NCI-H146 treated with DMSO at 0.1 percent for 48 hours (cell line): ENCODE measurements at regions not wholly inside any gene's neighbourhood (a gene's known extent, or its start where the extent isn't known, plus 50 kb on each side); places are given as distances from the start of the nearest gene placed in this dataset.

Experiments
- DNase-seq: peaks from one replicate; lab custom pipeline; 2025; ENCODE audit not compliant: unreplicated experiment; lab: John Stamatoyannopoulos, UW

DNA sequence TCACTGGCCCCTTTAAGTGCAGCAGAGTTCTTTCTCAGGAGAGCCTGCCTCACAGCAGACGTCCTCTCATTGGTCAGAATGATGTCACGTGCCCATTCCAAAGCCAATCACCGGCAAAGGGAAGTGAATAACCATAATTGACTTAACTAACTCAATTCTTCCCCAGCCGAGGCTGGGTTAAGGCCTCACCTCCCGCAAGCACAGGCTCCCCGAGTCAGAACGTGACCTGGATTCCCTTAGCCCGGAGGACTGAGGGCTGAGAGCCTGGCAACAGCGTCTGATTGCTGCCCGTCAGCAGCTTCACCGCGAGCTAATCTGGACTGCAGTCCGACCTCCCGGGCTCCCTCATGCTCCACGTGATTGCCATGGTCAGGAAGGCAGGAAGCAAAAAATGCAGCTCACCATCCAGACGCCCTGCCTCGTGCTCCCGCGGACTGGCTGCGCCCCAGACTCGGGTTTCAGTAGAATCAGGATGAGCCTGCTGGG is 92.1 kb upstream of the FZD10 start:
- DNase-seq, result no peak

GRCh38 chr12:130073721-130074120 is 88.5 kb upstream of the FZD10 start:
- DNase-seq, result no peak

DNA sequence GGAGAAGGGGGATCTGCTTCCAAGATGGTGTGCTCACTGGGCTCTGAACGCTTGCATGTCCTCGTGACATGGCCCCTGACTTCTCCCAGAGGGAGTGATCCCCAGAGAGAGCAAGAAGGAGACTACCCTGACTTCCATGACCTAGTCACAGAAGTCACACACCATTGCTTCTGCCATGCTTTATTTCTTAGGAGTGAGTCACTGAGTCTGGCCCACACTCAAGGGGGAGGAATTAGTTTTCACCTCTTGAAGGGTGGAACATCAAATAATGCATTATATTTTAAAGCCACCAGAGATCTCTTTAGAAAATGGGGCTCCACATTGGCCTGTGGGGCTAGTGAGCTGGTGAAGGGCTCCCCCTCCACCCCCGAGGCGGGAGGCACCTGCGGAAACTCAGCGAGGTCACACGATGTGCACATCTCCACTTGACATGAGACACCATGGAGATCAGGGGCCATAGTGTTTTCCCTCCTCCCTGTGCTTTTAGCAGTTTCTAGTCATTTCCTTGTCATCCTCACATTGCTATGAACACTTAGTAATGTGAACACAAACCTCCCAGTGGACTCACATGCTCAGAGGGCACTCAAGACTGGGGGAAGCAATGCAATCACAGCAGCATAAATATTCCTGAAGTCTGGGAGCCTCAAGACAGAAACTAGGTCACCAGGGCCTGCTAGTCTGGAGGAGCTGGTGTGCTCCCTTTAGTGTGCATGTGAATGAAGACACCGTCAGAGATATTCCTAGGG is 87.4 kb upstream of the FZD10 start:
- no peak for DNase-seq

- DNase-seq, result no peak
Observed at GRCh38 chr12:130075497-130076076, 86.7 kb upstream of the FZD10 start.

DNA sequence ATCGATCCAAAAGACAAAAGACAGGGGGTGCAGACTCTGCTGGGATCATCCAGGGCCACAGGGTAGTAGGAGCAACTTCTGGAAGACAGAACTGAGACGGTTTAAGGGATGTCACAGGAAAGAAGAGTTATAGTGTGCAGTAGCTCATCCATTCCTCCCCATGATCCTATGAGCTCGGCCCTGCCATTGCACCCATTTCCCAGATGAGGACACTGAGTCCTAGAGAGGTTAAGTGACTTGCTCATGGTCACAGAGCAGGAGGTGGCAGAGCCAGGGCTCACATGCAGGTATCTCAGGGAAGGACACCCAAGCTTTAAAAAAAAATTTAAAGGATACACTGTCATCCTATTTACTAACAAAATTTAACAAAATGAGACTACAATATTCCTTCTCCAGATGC is 86.1 kb upstream of the FZD10 start:
- DNase-seq, result no peak

- no peak for DNase-seq
Observed at GRCh38 chr12:130076752-130077151, 85.5 kb upstream of the FZD10 start.

GRCh38 chr12:130078852-130079251 is 83.4 kb upstream of the FZD10 start:
- no peak for DNase-seq

DNA sequence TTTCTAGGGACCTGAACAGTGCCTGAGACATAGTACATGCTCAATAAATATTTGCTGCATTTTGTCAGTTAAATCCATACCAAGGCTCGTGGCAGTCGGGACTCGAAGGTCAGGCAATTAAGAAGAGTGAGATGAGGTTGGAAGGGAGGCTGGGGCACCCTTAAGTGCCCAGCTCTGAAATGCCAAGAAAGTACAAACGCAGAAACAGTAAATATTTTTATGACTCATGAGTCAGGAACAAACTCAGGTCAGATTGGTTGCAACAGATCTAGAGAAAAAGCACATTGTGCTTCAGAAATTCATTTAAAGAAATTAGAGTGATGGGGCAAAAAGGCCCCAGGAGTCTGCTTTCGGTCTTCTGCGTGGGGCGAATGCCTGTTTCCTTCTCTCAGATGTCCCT is 83.0 kb upstream of the FZD10 start:
- DNase-seq, result no peak

DNA sequence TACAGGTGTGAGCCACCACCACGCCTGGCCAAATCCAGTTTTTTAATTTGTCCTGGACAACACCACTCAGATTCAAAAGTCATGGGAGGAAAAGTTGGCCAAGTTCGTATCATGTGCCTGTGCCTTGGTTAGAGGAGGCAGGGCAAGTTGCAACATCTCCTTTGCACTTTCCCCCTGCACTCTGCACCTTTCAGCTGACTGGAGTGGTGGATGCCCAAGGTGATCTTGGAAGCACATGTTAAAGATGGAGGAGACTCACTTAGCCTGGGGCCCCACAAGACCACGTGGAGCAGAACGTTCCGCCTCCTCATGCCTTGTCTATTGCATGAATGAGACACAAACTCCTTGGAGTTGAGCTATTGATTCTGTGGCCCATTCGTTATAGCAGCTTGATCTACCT is 82.1 kb upstream of the FZD10 start:
- DNase-seq, result no peak

GRCh38 chr12:130081117-130081805 is 81.0 kb upstream of the FZD10 start:
- DNase-seq, result no peak

DNA sequence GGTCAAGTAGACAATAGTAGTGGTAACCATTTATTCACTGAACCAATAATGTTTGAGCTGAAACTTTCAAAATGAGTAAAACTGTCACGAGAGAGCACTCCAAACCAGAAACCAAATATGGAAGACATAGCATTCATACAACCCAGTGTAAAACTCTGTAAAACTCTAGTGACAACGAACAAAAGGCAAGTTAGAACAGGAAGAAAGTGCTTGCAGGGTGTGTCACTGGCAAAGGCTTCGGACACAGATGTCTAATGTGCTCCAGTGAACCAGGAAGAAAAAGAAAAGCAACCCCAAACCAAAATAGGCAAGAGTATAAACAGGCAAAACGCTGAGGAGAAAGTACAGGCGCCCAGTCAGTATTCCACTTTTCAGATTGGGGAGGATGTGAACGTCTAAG is 79.3 kb upstream of the FZD10 start:
- no peak for DNase-seq

DNA sequence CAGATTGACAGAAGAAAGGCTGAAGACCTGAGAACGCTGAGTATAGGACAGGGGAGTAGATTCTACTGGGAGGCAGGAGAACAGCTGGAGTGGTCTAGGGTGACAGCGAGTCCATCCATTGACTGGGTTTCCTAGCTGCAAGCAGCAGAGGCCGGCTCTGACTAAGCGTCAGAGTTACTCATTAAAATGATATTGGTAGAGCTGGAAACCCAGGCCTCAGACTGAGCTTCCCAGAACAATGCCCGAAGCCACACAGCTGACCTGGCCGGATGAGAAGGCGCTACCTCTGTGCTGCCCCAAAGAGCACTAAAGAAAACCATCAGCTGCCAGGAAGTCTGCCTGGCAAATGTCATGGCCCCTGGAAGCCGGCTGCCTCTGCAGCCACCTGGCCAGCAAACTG is 78.5 kb upstream of the FZD10 start:
- DNase-seq, result no peak

DNA sequence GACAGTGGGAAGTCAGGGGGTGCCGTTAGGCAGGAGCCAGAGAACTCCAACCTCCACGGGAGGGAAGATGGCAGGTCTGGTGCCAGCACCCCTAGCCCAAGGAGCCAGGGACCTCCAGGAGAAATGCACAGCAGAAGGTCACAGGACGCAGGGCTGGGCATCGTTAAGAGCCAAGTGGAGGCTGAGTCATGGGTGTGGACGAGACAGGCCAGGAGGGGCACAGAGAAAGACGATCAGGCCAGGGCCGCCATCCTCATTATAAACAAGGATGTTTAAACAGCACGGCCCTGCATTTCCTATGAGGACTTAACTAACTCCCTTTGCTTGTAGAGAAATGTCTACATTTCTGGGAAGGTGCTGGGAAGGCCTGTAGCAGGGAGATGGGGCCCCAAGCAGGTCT is 77.9 kb upstream of the FZD10 start:
- DNase-seq, result no peak

GRCh38 chr12:130086248-130086647 is 76.0 kb upstream of the FZD10 start:
- DNase-seq, result no peak

DNA sequence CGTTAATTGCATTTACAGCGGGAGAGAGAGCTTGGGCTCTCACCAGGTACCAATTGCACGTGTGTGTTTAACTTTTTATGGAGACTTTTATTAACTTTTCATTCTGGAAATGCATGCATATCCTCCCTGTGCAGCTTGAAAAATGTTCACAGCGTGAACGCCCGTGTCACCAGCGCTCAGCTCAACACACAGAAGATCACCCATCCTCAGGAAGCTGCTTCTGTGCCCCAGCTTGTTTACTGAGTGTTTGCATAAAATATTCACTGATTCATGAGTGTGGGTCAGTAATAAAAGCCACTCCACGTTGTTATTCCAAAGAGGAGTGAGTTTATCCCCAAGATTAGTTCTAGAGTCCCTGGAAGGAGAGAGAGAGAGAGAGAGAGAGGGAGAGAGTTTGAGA is 75.5 kb upstream of the FZD10 start:
- no peak for DNase-seq

GRCh38 chr12:130087222-130087621 is 75.0 kb upstream of the FZD10 start:
- no peak for DNase-seq

GRCh38 chr12:130088504-130088903 is 73.8 kb upstream of the FZD10 start:
- peak; percentile 8 for DNase-seq

GRCh38 chr12:130090542-130090941 is 71.7 kb upstream of the FZD10 start:
- no peak for DNase-seq

DNA sequence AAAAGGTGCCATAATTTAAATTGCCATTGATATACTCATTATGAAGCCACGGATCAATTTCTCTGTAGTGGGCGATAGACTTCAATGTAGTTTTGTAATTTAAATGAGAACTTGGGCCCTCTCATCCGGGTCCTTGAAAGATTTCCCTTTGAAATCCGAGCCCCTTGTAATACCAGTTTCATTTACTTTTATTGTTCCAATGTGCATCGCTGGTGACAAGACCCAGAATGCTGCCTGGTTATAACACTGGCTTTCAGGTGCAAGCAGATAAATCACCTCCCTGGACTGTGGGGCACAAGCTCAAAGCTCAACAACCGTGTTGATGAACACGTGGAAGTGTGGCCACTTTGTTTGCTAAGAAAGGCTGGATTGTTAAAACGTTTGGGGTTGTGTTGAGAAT is 68.9 kb upstream of the FZD10 start:
- no peak for DNase-seq

- no peak for DNase-seq
Observed at GRCh38 chr12:130097342-130097741, 64.9 kb upstream of the FZD10 start.

DNA sequence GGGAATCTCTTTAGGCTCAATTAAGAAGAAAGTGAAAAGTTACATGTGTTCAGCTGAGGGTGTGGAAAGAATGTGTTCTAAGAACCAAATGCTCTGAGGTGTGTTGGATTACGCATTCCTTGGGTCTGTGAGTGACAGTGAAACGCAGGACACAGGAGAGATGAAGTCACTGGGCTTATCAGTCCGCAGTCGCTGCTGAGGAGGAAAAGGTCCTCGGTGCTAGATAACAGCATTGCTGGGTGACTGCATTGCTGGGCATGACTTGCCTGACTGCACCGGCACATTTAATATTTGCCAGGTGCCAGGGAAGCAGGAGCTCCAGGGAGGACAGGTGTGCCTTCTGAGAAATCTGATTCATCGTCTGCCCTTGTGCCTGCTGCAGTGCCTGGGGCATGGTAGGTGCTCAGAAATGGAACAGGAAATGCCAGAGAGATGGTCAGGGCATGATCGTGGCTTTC is 64.4 kb upstream of the FZD10 start:
- no peak for DNase-seq

GRCh38 chr12:130098301-130099005 is 63.8 kb upstream of the FZD10 start:
- DNase-seq, result no peak
